Dermis microvascular lymphatic vessel endothelial cell (primary cell): ENCODE measurements at regions not wholly inside any gene's neighbourhood (a gene's known extent, or its start where the extent isn't known, plus 50 kb on each side); places are given as distances from the start of the nearest gene placed in this dataset.
A peak's percentile ranks its signal among the peaks of the same experiment; 100 is the strongest.
"Not testable (repeated sequence)": the region's sequence is repeated elsewhere in the genome, so short reads cannot be mapped to it uniquely, and the experiment has no call there.

Source experiments
- DNase-seq, 2 donors: peaks; one replicate each; pipeline versions ENCODE4 v3.0.0 to v3.0.0-alpha.2; 2010; ENCODE audit warnings: low read depth in 2 of 2

DNA sequence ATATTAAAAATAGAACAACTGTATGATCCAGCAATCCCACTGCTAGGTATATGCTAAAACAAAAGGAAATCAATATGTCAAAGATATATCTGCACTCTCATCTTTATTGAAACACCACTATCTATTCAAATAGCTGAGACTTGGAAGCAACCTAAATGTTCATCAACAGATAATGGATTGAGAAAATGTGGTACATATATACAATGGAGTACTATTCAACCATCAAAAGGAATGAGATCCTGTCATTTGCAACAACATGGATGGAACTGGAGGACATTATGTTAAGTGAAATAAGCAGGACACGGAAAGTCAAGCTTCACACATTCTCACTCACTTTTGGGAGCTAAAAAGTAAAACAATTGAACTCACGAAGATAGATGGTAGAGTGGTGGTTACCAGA, 610.1 kb upstream of the SEMA3D start:
- no peak for DNase-seq

DNA sequence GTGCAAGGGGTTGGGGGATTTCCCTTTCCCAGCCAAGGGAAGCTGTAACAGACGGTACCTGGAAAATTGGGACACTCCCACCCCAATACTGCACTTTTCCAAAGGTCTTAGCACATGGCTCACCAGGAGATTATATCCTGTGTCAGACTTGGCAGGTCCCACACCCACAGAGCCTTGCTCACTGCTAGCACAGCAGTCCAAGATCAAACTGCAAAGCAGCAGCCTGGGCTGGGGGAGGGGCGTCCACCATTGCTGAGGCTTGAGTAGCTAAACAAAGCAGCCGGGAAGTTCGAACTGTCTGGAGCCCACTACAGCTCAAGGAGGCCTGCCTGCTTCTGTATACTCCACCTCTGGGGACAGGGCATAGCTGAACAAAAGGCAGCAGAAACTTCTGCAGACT, 604.2 kb upstream of the SEMA3D start:
- DNase-seq = not testable (repeated sequence)

DNA sequence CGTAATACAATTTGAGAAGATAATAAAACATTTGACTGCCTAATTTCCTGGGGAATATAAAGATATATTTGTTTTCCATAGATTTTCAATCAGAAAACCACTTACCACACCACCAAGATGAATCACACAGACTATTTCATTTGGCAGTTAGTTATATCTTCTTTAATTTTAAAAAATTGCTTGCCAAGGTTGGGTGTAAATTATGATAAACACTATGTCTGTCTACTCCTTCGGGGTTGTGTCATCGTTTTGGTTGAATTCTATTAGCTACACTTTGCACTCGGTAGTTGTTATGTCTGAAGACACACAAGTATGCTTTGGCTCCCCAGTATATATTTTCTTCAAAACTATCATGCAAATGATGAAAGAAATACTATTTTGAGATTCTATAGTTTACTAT, 594.8 kb upstream of the SEMA3D start:
- no peak for DNase-seq

GRCh38 chr7:85776691-85777345, 590.0 kb upstream of the SEMA3D start:
- DNase-seq = no peak

GRCh38 chr7:85775431-85775830, 588.6 kb upstream of the SEMA3D start:
- DNase-seq = no peak

- no peak for DNase-seq
Observed at GRCh38 chr7:85774986-85775385, 588.1 kb upstream of the SEMA3D start.

GRCh38 chr7:85773116-85773728, 586.4 kb upstream of the SEMA3D start:
- DNase-seq = no peak

DNA sequence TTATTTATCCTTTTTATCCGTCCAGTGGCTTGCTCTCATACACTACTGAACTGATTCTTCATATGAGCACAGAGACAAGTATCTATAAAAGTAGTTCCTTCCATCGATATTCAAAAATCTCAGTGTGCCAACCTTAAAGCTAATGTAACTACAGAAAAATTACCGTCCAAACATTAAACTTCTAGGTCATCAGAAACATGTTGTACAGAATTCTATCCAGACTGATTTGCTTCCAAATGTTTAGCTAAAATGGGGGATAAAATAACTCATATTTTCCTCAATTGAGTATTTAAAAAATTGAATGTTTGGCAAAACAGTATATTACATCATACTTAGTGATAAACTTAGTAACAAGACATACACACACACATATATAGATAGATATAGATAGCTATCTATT, 584.7 kb upstream of the SEMA3D start:
- no peak for DNase-seq

DNA sequence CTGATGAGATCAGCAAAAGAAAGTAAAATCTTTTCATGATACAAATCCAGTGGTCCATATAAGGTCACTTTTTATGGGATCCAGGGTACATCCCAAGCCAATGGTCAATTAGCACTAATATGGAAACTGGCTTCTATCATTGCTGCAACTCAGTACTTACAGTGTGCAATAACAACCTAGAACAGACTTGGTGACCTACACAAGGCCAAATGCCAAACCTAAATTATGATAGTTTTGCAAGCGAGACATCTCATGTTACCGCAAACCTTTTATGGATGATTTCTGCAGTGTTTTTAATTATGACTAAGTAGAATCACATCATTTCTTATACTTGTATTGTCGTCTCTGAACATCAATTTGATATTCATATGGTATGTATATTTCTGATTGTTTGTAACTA, 583.5 kb upstream of the SEMA3D start:
- no peak for DNase-seq

DNA sequence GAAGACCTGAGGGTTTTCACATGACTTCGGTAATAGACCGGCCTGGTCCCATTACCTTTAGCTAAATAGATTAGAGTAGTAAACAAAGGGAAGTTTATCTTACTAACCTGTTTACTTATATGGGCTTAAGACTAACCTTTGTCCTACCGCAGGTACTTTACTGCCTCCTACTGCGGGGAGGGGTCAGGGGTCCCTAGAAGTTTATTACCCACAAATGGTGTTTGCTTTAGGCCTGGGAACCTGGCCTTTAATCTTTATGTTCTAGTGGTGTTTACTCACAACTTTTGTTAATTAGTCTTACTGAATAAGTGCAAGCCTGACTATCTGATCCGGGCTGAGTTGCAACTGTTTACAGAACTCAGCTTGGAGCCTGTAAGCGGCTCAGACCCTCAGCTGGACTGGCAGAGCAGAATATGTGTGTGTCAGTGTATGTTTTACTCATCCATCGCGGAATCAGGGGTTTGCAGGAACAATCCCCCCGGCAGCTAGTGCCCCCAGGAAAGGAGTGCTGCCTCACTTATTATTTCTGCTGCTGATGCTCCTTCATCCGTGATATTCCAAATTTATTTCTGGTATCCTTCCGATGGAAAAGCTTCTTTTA, 578.9 kb upstream of the SEMA3D start:
- no peak for DNase-seq

GRCh38 chr7:85764034-85764433, 577.2 kb upstream of the SEMA3D start:
- DNase-seq = no peak

GRCh38 chr7:85757348-85757747, 570.5 kb upstream of the SEMA3D start:
- DNase-seq = no peak

DNA sequence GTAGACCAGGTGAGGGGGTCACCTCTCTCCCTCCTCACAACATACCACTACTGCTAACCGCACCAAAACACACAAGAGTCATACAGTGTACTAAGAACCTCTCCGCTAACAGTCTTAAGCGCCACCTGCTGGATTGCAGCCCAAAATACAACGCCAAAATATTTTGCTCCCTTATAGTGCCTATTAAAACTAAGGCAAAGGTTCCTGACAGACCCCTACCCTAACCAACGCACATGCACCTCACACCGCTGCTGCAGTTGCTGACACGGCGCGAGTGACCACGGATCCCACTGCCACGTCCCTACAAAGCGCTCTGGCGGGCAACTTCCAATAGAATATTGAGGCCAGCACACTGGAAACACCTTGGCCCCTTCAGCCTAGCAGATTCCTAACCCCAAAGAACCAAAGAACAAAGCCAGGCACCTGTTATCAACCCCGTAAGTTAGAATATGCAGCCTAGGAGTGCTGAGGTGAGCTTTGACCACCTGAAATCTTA, 563.6 kb upstream of the SEMA3D start:
- DNase-seq = peak; percentile 2 to 46

- DNase-seq = no peak
Observed at GRCh38 chr7:85749696-85750453, 563.0 kb upstream of the SEMA3D start.

DNA sequence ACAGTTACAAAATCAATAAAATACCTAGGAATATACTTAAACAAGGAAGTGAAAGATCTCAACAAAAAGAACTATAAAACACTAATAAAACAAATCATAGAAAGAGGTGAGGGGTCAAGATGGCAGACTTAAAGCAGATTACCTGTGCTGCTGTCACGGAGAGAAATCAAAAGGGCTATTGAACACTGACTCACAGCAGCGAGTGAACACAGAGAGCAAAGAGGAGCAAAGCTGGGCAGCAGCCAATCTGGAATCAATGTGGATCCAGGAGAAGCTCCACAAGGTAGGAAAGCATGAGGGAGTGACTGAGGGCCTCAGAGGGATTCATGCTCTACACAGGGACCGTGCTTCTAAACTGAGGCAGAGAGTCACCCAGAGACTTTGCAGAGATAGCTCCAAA, 562.0 kb upstream of the SEMA3D start:
- DNase-seq = no peak

DNA sequence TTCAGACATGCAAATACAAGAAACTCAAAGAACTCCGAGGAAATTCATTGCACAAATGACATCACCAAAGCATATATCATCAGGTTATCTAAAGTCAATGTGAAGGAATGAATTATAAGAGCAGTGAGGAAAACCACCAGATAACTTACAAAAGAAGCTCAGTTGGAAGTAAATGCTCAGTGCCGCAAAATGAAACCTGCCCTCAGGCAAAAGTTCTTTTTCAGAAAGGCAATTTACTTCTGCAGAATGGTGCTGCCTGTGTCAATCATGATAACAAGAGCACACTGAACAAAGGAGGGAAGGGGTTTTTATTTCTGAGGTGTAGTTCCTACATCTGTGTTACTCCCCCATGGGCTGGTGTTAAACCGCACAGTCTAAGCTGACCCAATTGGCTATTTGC, 550.6 kb upstream of the SEMA3D start:
- DNase-seq = no peak

GRCh38 chr7:85736085-85736484, 549.2 kb upstream of the SEMA3D start:
- no peak for DNase-seq

DNA sequence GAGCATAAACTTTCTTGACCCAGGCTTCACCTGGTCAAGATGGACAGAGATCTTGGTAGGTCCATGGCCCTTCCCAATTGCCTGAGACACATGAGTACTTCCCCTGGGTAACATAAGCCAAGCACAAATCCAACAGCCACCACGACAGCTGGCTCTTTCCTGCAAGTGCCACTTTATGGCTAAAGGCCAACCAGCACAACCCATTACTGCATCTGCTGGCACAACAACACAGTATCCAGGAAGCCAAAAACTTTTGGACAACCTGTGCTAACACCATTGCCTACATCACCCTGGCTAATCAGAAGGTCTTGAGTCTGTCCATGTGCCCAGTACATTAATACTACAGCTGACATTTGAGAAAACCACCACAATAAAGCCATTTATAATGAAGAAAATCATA, 548.0 kb upstream of the SEMA3D start:
- DNase-seq = no peak

DNA sequence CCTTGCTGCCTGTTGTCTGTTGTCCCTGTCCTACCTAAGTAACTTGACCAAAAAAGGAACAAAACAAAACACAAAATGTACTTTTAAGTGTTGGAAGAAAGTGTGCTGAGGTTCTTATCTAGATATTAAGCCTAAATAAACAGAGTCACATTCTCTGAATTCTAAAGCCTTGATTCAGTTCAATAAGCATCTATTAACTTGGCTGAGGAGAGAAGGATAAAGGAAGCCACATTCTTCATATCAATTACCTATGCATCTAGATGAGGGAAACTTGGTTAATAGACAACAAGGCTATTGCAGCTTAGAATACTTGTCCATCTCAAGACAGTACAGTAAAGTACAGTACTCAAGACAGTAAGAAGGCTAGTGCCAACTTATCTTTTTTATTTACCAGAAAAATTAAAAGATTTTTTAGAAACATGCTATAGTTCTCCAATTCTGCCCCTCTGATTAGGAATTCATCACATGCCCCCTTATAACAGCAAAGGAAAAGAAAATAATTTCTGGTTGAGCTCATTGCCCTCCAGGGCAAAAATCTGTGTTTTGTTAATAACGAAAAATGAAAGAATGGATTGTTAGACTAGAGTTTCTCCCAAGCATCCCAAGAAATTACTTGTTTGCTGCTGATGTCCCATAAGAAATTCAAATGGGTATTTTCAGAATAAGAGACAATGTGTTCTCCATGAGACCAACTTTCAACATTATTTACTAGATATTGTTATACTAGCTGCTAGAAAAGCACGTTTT, 546.5 kb upstream of the SEMA3D start:
- no peak for DNase-seq

- no peak for DNase-seq
Observed at GRCh38 chr7:85730012-85730411, 543.2 kb upstream of the SEMA3D start.

DNA sequence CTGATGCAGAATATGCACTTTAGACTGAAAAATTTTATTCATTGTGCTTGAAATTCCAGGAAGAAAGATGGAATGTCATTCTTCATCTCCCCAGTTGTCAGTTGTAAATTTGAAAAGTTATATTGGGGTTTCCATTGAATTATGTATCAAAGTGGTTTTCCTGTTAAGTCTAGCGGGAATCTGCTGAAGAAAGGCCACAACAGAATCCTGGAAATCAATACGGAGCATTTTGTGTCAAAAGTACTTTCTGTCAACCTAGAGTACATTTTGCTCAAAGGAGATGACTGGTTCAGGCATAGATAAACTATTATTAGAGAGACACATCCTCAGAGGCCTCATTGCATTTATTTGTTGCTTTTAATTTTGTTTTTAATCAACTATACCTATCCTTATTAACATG, 538.2 kb upstream of the SEMA3D start:
- DNase-seq = no peak
